ENCODE measurements at regions not wholly inside any gene's neighbourhood (a gene's known extent, or its start where the extent isn't known, plus 50 kb on each side); places are given as distances from the start of the nearest gene placed in this dataset.

DNA sequence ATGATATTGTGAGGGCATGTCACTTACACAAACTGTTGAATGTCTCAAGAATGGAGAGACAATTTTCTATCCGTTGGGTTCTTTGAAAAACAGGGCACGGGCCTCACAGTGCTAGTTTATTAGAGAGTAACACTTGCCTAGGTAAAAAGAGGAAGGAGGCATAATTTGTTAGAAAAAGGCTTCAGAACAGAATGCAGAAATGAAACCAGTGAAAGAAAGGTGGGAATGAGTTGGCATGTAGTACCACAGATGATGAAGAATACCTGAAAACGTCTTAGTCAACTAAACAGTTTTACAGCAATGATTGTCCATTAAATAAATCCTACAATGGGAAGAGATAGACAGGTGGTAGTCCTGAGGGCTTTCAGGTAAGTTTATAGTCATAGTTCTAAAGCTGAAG lies 1399.7 kb upstream of the CADM2 start:
- ATAC-seq (ENCODE audit: low FRiP score) (no peak), DNase-seq (ENCODE audit: low spot score) (no peak)
- TF ChIP-seq, protein P1, sequence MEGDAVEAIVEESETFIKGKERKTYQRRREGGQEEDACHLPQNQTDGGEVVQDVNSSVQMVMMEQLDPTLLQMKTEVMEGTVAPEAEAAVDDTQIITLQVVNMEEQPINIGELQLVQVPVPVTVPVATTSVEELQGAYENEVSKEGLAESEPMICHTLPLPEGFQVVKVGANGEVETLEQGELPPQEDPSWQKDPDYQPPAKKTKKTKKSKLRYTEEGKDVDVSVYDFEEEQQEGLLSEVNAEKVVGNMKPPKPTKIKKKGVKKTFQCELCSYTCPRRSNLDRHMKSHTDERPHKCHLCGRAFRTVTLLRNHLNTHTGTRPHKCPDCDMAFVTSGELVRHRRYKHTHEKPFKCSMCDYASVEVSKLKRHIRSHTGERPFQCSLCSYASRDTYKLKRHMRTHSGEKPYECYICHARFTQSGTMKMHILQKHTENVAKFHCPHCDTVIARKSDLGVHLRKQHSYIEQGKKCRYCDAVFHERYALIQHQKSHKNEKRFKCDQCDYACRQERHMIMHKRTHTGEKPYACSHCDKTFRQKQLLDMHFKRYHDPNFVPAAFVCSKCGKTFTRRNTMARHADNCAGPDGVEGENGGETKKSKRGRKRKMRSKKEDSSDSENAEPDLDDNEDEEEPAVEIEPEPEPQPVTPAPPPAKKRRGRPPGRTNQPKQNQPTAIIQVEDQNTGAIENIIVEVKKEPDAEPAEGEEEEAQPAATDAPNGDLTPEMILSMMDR (IDR thresholded peaks at IDR 0.05), result no peak

DNA sequence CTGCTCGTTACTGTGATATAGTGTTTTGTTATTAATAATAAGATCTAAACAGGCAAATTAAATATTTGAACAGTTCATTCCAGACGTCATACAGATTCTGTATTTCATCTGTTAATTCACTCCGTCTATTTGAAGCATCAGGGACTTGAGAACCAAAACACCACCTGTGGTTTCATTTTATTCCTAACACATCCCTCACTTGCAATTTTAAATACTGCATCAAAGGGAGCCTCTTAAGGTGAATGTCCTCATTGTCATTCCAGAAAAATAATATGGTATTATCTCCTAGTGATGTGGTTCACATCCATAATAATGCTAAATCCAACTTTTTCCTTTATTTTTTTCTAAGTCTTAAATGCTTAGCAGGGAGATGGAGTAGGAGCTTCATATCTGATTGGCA lies 1390.9 kb upstream of the CADM2 start:
- no peak for DNase-seq (ENCODE audit: low spot score)
- ATAC-seq (ENCODE audit: low FRiP score), result no peak
- TF ChIP-seq, protein P1 (IDR thresholded peaks at IDR 0.05), result no peak

DNA sequence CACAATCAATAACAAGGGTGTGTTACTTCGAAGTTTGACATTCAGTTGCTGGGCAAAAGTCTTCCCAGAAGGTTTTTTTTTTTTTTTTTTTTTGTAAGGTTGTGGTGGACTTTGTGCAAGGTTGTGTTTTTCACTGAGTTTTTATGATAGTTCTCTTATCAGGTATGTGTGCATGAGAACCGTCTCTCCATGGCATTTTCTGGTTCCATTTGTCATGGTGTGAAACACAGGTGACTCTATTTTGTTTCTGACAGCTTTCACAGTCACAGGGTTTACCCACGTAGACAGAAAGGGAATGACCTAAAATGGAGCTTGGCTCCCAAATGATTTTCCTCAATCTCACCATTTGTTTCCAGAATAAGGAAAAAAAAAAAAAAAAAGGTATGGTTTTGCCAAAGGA lies 1377.2 kb upstream of the CADM2 start:
- no peak for DNase-seq (ENCODE audit: low spot score)
- no peak for ATAC-seq (ENCODE audit: low FRiP score)
- TF ChIP-seq, protein P1 (IDR thresholded peaks at IDR 0.05), result no peak

DNA sequence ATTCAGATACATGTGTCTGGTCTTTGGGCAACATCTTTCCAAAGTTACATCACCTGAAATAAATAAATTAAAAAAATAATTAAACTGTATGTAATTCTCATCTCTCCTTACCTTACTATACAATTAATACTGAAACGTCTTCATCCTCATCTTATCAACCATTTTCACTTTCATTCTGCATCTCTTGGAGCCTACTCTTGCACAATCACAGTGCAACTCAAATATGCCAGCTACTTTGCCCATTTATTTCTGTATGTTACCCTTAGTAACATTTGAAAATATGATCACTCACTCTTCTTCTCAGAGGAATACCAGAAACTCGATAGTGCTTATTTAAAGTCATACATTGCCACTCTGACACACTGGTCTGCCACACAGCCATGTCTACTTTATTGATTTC lies 1357.1 kb upstream of the CADM2 start:
- no peak for ATAC-seq (ENCODE audit: low FRiP score)
- DNase-seq (ENCODE audit: low spot score), result no peak
- TF ChIP-seq, protein P1 (IDR thresholded peaks at IDR 0.05), result no peak

DNA sequence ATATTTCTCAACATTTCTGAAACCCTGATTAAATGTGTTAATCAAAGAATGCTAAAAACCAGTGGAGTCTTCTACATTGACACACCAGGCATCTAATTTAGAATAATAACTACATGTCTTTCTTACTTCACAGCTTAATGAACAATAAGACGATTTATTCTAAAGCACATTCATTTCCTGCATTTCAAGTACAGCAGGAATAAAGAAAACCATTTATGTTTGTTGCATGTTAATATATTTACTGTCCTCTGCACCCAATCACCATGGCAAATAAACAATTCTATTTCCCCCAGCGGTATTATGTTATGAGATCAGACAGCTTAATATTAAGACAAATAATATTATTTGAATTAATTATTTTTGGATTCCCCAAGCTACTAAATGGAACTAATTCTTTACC lies 1336.3 kb upstream of the CADM2 start:
- TF ChIP-seq, protein P1 (IDR thresholded peaks at IDR 0.05), result no peak

DNA sequence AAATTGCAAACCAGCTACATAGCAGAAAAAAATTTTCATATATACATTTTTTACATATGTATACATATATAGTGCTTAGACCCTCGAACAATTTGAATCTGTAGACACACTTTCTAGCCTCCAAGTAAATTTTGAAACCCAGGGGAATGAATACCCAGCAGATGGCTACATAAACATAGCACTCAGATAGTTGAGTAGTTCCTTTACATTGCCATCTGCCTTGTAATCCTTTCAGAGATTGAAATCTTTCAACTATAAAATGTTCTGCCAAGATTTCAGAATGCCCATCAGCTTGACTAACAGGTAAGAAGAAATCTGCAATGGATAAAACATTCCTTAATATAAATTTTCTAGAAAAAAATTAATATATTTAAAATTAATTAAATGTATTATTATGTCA lies 1333.5 kb upstream of the CADM2 start:
- TF ChIP-seq, protein P1 (IDR thresholded peaks at IDR 0.05), result no peak
- DNase-seq (ENCODE audit: low spot score) (no peak), ATAC-seq (ENCODE audit: low FRiP score) (no peak)

More for the DNA sequence above, 1336.3 kb upstream of the CADM2 start:
- no peak for ATAC-seq (ENCODE audit: low FRiP score)
- no peak for DNase-seq (ENCODE audit: low spot score)

DNA sequence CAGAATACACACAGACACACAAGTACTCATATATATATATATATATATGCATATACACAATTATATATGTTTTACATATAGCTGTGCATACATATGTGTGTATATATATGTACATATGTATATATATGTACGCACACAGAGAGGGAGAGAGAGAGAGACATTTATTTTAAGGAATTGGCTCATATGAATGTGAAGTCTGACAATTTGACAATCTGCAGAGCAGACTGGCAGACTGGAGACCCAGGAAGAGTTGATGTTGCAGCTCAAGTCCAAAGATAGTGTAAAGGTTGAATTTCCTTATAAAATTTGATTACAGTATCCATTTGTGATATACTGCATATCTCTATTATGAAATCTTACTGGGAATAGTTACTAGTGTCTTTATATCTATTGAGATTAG lies 1330.3 kb upstream of the CADM2 start:
- no peak for ATAC-seq (ENCODE audit: low FRiP score)
- TF ChIP-seq, protein P1 (IDR thresholded peaks at IDR 0.05), result no peak

More for the DNA sequence above, 1330.3 kb upstream of the CADM2 start:
- DNase-seq (ENCODE audit: low spot score), result no peak
